ENCODE measurements at regions not wholly inside any gene's neighbourhood (a gene's known extent, or its start where the extent isn't known, plus 50 kb on each side); places are given as distances from the start of the nearest gene placed in this dataset.

GRCh38 chr19:34825212-34825611 is 52.2 kb upstream of the ZNF599 start:
- BruUV-seq (replicated peaks): no TSS peak

GRCh38 chr19:34824686-34825085 is 51.7 kb upstream of the ZNF599 start:
- no peaks in the 10 kb centered on the region for H3K4me1 Mint-ChIP-seq (ENCODE audit: low read depth, unreplicated experiment)
- POLR2A ChIA-PET: no interaction called here
- no peak overlapping the region for H3K4me3 ChIP-seq (ENCODE audit: low read depth, low read length)
- H3K27ac Mint-ChIP-seq (ENCODE audit: unreplicated experiment): no peak overlapping the region
- no peak overlapping the region for H3K4me3 Mint-ChIP-seq (ENCODE audit: unreplicated experiment)
- H3K9me3 ChIP-seq: no peaks in the 10 kb centered on the region; the same call in 1 of the 2 replicates
- intact Hi-C loops (cut with micrococcal nuclease; ENCODE audit: unreplicated experiment): no loop called here
- H3K36me3 ChIP-seq (ENCODE audit: control insufficient read depth, insufficient read depth, low read length): no peaks in the 10 kb centered on the region
- no peaks in the 10 kb centered on the region for H3K4me1 ChIP-seq
- no peak for TF ChIP-seq CTCF (IDR thresholded peaks at IDR 0.05; ENCODE audit: insufficient read depth in 1 of 2, low read depth in 1 of 2, low read length in 1 of 2, severe bottlenecking in 1 of 2, unreplicated experiment in 1 of 2)
- CTCF ChIA-PET: interaction anchor here (0.5 kb wide), 1 partner anchor 600 kb away, joined by 3 read pairs; no protein-coding TSS in a partner anchor
- peaks cover 7% of the 10 kb centered on the region for H3K9me3 Mint-ChIP-seq (ENCODE audit: unreplicated experiment)
- BruUV-seq (replicated peaks): no TSS peak
- no peak for DNase-seq
- H3K27me3 Mint-ChIP-seq (ENCODE audit: insufficient read depth, unreplicated experiment): peaks cover 17% of the 10 kb centered on the region
- H3K36me3 Mint-ChIP-seq (ENCODE audit: insufficient read depth, unreplicated experiment): no peaks in the 10 kb centered on the region
- H3K27me3 ChIP-seq (replicated peaks; ENCODE audit: control insufficient read depth, insufficient read depth, low read length): no peaks in the 10 kb centered on the region

More at GRCh38 chr19:34825212-34825611, 52.2 kb upstream of the ZNF599 start:
- Mint-ChIP-seq H3K36me3 (ENCODE audit: insufficient read depth, unreplicated experiment) (no peaks in the 10 kb centered on the region), H3K4me3 (ENCODE audit: unreplicated experiment) (no peak overlapping the region), H3K27ac (ENCODE audit: unreplicated experiment) (no peak overlapping the region), H3K4me1 (ENCODE audit: low read depth, unreplicated experiment) (no peaks in the 10 kb centered on the region), H3K9me3 (ENCODE audit: unreplicated experiment) (peaks cover 2% of the 10 kb centered on the region), H3K27me3 (ENCODE audit: insufficient read depth, unreplicated experiment) (peaks cover 12% of the 10 kb centered on the region)
- no peak for TF ChIP-seq CTCF (IDR thresholded peaks at IDR 0.05; ENCODE audit: insufficient read depth in 1 of 2, low read depth in 1 of 2, low read length in 1 of 2, severe bottlenecking in 1 of 2, unreplicated experiment in 1 of 2)
- H3K27me3 ChIP-seq (replicated peaks; ENCODE audit: control insufficient read depth, insufficient read depth, low read length): no peaks in the 10 kb centered on the region
- no peak overlapping the region for H3K4me3 ChIP-seq (ENCODE audit: low read depth, low read length)
- DNase-seq: no peak
- POLR2A ChIA-PET: no interaction called here
- H3K36me3 ChIP-seq (ENCODE audit: control insufficient read depth, insufficient read depth, low read length): no peaks in the 10 kb centered on the region
- intact Hi-C loops (cut with micrococcal nuclease; ENCODE audit: unreplicated experiment): no loop called here
- no peaks in the 10 kb centered on the region; the same call in 1 of the 2 replicates for H3K9me3 ChIP-seq
- CTCF ChIA-PET: no interaction called here
- no peaks in the 10 kb centered on the region for H3K4me1 ChIP-seq
